GM10248 (cell line): ENCODE measurements at regions not wholly inside any gene's neighbourhood (a gene's known extent, or its start where the extent isn't known, plus 50 kb on each side); places are given as distances from the start of the nearest gene placed in this dataset.

Experiments
- CTCF ChIA-PET: fragments of 300-600 bp; sonication (Branson Sonifier 250); formaldehyde crosslinking; extraction: SDS; loops from one replicate; lab custom pipeline; 2021; ENCODE audit warnings: antibody characterized with exemption; lab: Yijun Ruan, JAX
- POLR2A ChIA-PET: fragments of 350-650 bp; sonication (Branson Sonifier 250); formaldehyde crosslinking; extraction: SDS; loops from one replicate; lab custom pipeline; 2020; ENCODE audit warnings: antibody characterized with exemption; lab: Yijun Ruan, JAX
- DNase-seq: peaks from one replicate; pipeline ENCODE4 v3.0.0; 2012; ENCODE audit errors: extremely low spot score
- CTCF ChIP-seq: IDR thresholded peaks from 2 replicates; pipeline ENCODE4 v1.5.1; 2012; ENCODE audit warnings: mild to moderate bottlenecking, low read depth; ENCODE audit errors: extremely low read depth, missing control alignments, control extremely low read depth

- no peak for DNase-seq
- ChIA-PET CTCF (no interaction called here), POLR2A (no interaction called here)
- TF ChIP-seq CTCF = no peak
These were observed 147.3 kb downstream of the ZNF33B start for GRCh38 chr10:42491001-42491592.

DNA sequence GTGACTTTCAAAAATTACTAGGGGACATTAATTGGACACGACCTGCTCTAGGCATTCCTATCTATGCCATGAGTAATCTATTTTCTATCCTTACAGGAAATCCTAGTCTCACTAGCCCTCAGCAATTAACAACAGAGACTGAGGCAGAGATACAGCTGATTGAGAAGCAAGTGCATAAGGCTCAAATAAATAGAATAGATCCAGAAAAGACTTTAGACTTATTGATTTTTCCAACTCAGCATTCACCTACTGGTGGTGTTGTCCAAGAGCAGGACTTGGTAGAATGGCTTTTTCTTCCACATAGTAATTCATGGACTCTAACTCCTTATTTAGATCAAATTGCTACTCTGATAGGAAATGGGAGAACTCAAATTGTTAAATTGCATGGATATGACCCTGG is 148.0 kb downstream of the ZNF33B start:
- TF ChIP-seq CTCF = no peak
- DNase-seq = no peak
- POLR2A ChIA-PET = no interaction called here
- CTCF ChIA-PET = no interaction called here

DNA sequence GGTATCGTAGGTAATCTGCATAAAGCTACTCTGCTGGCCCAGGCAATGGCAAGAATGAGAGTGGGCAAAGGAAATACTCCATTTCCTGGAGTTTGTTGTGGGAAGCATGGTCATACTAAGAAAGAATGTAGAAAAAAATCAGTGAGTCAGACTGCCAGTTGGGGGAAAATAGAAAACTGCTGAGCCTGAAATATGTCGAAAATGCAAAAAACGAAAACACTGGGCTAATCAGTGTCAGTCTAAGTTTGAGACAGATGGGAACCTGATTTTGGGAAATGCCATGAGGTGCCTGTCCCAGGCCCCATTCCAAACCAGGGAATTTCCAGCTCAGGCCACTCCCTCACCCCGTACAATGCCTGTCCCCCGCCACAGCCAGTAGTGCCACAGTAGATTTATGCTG is 150.0 kb downstream of the ZNF33B start:
- ChIA-PET POLR2A (no interaction called here), CTCF (interaction anchor here (0.9 kb wide), 1 partner anchor 14 kb away, joined by 3 read pairs; no protein-coding TSS in a partner anchor)
- no peak for DNase-seq
- TF ChIP-seq CTCF = no peak

DNA sequence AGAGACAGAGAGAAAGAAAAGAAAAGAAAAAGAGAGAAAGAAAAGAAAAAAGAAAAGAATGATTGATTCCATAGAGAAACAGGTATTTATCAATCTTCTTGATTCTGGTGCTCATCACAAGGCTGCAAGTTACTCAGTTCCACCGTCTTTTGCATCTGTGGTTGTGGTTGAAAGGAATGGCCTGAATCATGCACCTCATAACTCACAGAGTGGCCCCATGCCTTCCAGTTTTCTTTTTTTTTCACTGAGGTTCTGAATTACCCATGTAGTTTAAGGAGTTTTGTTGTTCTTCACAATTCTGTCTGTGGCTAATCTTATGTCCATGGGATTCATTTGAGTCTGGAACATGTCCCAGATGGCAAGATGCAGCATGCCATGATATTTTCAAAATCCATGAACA is 156.0 kb downstream of the ZNF33B start:
- no peak for TF ChIP-seq CTCF
- ChIA-PET CTCF (no interaction called here), POLR2A (no interaction called here)
- DNase-seq = no peak

DNA sequence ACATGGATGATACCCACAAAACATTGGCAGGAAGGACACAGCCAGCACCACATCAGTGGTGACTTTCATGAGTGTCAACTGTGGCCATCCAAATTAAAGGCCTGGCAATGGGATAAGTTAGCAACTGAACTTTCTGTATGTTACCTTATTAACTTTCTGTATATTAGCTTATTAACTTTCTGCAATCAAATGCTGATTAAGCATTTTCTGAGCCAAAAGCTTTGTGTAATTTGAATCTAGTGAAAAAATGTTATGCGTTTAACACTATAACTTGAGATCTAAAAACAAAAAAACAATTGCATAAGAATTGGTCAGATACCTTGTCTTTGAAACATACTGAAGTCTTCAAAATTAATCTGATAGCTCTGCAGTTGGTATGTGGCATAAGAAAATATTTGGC is 159.3 kb downstream of the ZNF33B start:
- no peak for TF ChIP-seq CTCF
- DNase-seq = no peak
- POLR2A ChIA-PET = no interaction called here
- CTCF ChIA-PET = no interaction called here

- POLR2A ChIA-PET = no interaction called here
- TF ChIP-seq CTCF = no peak
- CTCF ChIA-PET = no interaction called here
These were observed 161.2 kb downstream of the ZNF33B start for GRCh38 chr10:42477170-42477569.

More at GRCh38 chr10:42477170-42477569, 161.2 kb downstream of the ZNF33B start:
- DNase-seq = no peak
